PC-9 (cell line): ENCODE measurements at regions not wholly inside any gene's neighbourhood (a gene's known extent, or its start where the extent isn't known, plus 50 kb on each side); places are given as distances from the start of the nearest gene placed in this dataset.

ENCODE experiments used
- BruUV-seq: library from RNA; stranded (reverse); fragments of 400-500 nt; replicated peaks from 2 replicates; lab custom pipeline; 2021; lab: Mats Ljungman, UMichigan
- CTCF ChIA-PET: fragments of 300-600 bp; sonication (Branson Sonifier 250); formaldehyde crosslinking; loops from one replicate; lab custom pipeline; 2022; ENCODE audit warnings: antibody characterized with exemption; lab: Charles Lee
- POLR2A ChIA-PET: fragments of 300-600 bp; sonication (Branson Sonifier 250); formaldehyde crosslinking; loops from one replicate; lab custom pipeline; 2022; ENCODE audit warnings: antibody characterized with exemption; ENCODE audit not compliant: unreplicated experiment; lab: Charles Lee
- DNase-seq, 2 experiments: peaks; one replicate each; pipeline versions ENCODE4 v3.0.0 to v3.0.0-alpha.2; 2015 to 2022; ENCODE audit warnings: mixed read lengths in 1 of 2
- H2AFZ ChIP-seq: fragments of 200-600 bp; sonication (generic); 2 replicates; pipeline ENCODE4 v1.8.1; 2017; ENCODE audit warnings: antibody characterized with exemption
- H3F3A ChIP-seq: fragments of 200-600 bp; sonication (generic); 2 replicates; pipeline ENCODE4 v1.8.1; 2017; ENCODE audit warnings: antibody characterized with exemption, mild to moderate bottlenecking, low read depth; ENCODE audit not compliant: insufficient read depth
- H3K27ac ChIP-seq: fragments of 200-600 bp; sonication (generic); 2 replicates; pipeline ENCODE4 v1.6.1; 2016; ENCODE audit warnings: mixed run types
- H3K27me3 ChIP-seq: fragments of 200-600 bp; sonication (generic); 2 replicates; pipeline ENCODE4 v1.6.1; 2016; ENCODE audit warnings: low read depth, mixed run types; ENCODE audit not compliant: insufficient read depth
- H3K36me3 ChIP-seq: fragments of 200-600 bp; sonication (generic); 2 replicates; pipeline ENCODE4 v1.6.1; 2016; ENCODE audit warnings: low read depth, mixed run types
- H3K4me1 ChIP-seq: fragments of 200-600 bp; sonication (generic); replicated peaks from 2 replicates; pipeline ENCODE4 v1.6.1; 2016; ENCODE audit warnings: mixed run types; ENCODE audit not compliant: insufficient read depth
- H3K4me2 ChIP-seq: fragments of 200-600 bp; sonication (generic); 2 replicates; pipeline ENCODE4 v1.6.1; 2017; ENCODE audit warnings: mixed run types
- H3K4me3 ChIP-seq: fragments of 200-600 bp; sonication (generic); 2 replicates; pipeline ENCODE4 v1.6.1; 2016; ENCODE audit warnings: mixed run types
- H3K79me2 ChIP-seq: fragments of 200-600 bp; sonication (generic); 2 replicates; pipeline ENCODE4 v1.6.1; 2017; ENCODE audit warnings: low read depth, mixed run types
- H3K9me2 ChIP-seq: fragments of 200-600 bp; sonication (generic); 2 replicates; pipeline ENCODE4 v1.8.1; 2017; ENCODE audit warnings: mild to moderate bottlenecking; ENCODE audit not compliant: insufficient read depth
- H3K9me3 ChIP-seq: fragments of 200-600 bp; sonication (generic); 2 replicates; pipeline ENCODE4 v1.8.1; 2016; ENCODE audit warnings: low read depth; ENCODE audit not compliant: insufficient read depth
- H4K20me1 ChIP-seq: fragments of 200-600 bp; sonication (generic); 2 replicates; pipeline ENCODE4 v1.8.1; 2017; ENCODE audit not compliant: insufficient read depth
- EZH2 ChIP-seq: fragments of 200-600 bp; sonication (generic); IDR thresholded peaks from 2 replicates; pipeline ENCODE4 v1.8.0; 2017; ENCODE audit warnings: antibody characterized with exemption, low read depth
- intact Hi-C: fragments of 100-400 bp; cut with micrococcal nuclease; formaldehyde crosslinking; loops from one replicate; pipeline ENCODE4 v1.10.0; 2022; ENCODE audit not compliant: unreplicated experiment
- TF ChIP-seq, protein P1 (sequence below): fragments of 200-600 bp; sonication (generic); conservative IDR thresholded peaks from 2 replicates; pipeline ENCODE4 v1.6.1; 2017; ENCODE audit warnings: mixed run types, antibody characterized with exemption, mild to moderate bottlenecking, moderate library complexity

- DNase-seq = no peak
- Histone ChIP-seq H3K9me3 (no peaks in the 10 kb centered on the region), H3K4me2 (no peak overlapping the region), H3K27ac (no peak overlapping the region), H3K79me2 (no peaks in the 10 kb centered on the region), H3K27me3 (no peaks in the 10 kb centered on the region), H3F3A (no peaks in the 10 kb centered on the region), H3K36me3 (no peaks in the 10 kb centered on the region), H3K4me1 (no peaks in the 10 kb centered on the region), H2AFZ (no peak overlapping the region), H3K4me3 (no peak overlapping the region), H4K20me1 (no peaks in the 10 kb centered on the region), H3K9me2 (no peaks in the 10 kb centered on the region)
- CTCF ChIA-PET = no interaction called here
- intact Hi-C loops = no loop called here
- BruUV-seq = no TSS peak
- POLR2A ChIA-PET = no interaction called here
- TF ChIP-seq EZH2 = no peak
- TF ChIP-seq, protein P1, sequence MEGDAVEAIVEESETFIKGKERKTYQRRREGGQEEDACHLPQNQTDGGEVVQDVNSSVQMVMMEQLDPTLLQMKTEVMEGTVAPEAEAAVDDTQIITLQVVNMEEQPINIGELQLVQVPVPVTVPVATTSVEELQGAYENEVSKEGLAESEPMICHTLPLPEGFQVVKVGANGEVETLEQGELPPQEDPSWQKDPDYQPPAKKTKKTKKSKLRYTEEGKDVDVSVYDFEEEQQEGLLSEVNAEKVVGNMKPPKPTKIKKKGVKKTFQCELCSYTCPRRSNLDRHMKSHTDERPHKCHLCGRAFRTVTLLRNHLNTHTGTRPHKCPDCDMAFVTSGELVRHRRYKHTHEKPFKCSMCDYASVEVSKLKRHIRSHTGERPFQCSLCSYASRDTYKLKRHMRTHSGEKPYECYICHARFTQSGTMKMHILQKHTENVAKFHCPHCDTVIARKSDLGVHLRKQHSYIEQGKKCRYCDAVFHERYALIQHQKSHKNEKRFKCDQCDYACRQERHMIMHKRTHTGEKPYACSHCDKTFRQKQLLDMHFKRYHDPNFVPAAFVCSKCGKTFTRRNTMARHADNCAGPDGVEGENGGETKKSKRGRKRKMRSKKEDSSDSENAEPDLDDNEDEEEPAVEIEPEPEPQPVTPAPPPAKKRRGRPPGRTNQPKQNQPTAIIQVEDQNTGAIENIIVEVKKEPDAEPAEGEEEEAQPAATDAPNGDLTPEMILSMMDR = no peak
These were observed 325.4 kb upstream of the SEMA3C start for GRCh38 chr7:81244224-81244623.

DNA sequence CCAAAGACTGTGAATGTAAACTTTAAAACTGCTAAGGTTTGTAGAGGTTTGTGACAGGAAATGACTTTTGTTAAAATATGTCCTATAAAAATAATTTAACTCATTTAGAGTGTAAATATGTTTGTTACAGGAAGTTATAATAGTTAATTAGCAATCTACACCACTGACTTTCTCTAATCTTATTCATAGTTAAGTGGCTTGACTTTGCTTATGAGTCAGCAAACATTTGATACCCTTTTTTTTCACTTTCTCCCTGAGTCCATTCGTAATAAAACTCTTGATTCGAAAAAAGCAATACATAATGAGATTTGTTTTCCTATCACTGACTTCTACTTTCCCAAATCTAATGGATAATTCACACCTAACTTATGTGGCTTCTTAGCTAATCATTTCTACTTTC is 317.7 kb upstream of the SEMA3C start:
- H3K4me2 ChIP-seq = no peak overlapping the region
- TF ChIP-seq, protein P1 = no peak
- no peak for TF ChIP-seq EZH2
- no peaks in the 10 kb centered on the region for H4K20me1 ChIP-seq
- no peak for DNase-seq
- no peaks in the 10 kb centered on the region for H3K79me2 ChIP-seq
- H3K27ac ChIP-seq = no peak overlapping the region
- H3K9me3 ChIP-seq = no peaks in the 10 kb centered on the region
- ChIA-PET CTCF (no interaction called here), POLR2A (no interaction called here)
- no peak overlapping the region for H3K4me3 ChIP-seq
- intact Hi-C loops = no loop called here
- no peaks in the 10 kb centered on the region for H3K27me3 ChIP-seq
- BruUV-seq = no TSS peak
- no peaks in the 10 kb centered on the region for H3K9me2 ChIP-seq
- no peaks in the 10 kb centered on the region for H3K4me1 ChIP-seq
- no peaks in the 10 kb centered on the region for H3F3A ChIP-seq
- H3K36me3 ChIP-seq = no peaks in the 10 kb centered on the region
- no peak overlapping the region for H2AFZ ChIP-seq

DNA sequence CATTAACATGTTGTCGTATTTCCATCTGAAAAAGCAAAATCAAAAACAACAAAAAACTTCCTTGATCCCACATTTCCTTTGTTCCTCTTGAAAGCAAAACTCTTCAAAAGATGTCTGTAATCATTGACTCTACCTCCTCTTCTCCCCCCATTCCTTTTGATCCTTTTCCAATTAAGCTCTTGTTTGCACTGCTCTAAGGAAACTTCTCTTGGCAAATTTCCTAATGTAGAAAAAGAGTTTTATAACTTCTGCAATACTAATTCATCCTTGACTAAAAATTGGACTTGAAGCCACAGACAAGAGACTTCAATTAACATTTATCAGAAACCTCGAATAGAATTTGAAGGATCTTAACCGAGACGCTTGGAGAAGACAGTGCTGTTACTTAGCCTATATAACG is 317.1 kb upstream of the SEMA3C start:
- Histone ChIP-seq H3K4me2 (no peak overlapping the region), H3K36me3 (no peaks in the 10 kb centered on the region), H3K4me1 (no peaks in the 10 kb centered on the region), H4K20me1 (no peaks in the 10 kb centered on the region), H3K9me2 (no peaks in the 10 kb centered on the region), H3K4me3 (no peak overlapping the region), H3K9me3 (no peaks in the 10 kb centered on the region), H2AFZ (no peak overlapping the region), H3K27ac (no peak overlapping the region), H3K79me2 (no peaks in the 10 kb centered on the region), H3K27me3 (no peaks in the 10 kb centered on the region), H3F3A (no peaks in the 10 kb centered on the region)
- DNase-seq = no peak
- intact Hi-C loops = no loop called here
- ChIA-PET POLR2A (no interaction called here), CTCF (no interaction called here)
- no peak for TF ChIP-seq EZH2
- TF ChIP-seq, protein P1 = no peak
- no TSS peak for BruUV-seq
